GM18873 (cell line): ENCODE measurements at regions not wholly inside any gene's neighbourhood (a gene's known extent, or its start where the extent isn't known, plus 50 kb on each side); places are given as distances from the start of the nearest gene placed in this dataset.

Experiments used
- ATAC-seq: cut with Tn5 transposase; IDR thresholded peaks from one replicate; pipeline ENCODE4 v1.9.1; 2021; ENCODE audit warnings: mild to moderate bottlenecking, moderate library complexity, moderate number of reproducible peaks; ENCODE audit not compliant: unreplicated experiment, low FRiP score

DNA sequence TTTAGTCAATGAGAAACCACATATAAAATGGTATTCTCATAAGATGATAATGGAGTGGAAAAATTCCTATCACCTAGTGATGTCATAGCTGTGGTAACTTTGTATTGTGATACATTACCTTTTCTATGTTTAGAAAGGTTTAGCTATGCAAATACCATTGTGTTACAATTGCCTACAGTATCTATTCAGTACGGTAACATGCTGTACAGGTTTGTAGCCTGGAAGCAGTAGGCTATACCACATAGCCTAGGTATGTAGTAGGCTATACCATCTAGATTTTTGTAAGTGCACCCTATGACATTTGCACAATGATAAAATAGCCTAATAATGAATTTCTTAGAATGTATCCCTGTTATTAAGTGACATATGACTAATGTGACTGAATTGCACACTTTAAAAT lies 50.5 kb upstream of the CCDC196 start:
- no peak for ATAC-seq
